Renal cortical epithelial cell (primary cell): ENCODE measurements at regions not wholly inside any gene's neighbourhood (a gene's known extent, or its start where the extent isn't known, plus 50 kb on each side); places are given as distances from the start of the nearest gene placed in this dataset.

Experiments used
- DNase-seq: peaks from one replicate; pipeline ENCODE4 v3.0.0-alpha.2; 2011; ENCODE audit warnings: low read depth

DNA sequence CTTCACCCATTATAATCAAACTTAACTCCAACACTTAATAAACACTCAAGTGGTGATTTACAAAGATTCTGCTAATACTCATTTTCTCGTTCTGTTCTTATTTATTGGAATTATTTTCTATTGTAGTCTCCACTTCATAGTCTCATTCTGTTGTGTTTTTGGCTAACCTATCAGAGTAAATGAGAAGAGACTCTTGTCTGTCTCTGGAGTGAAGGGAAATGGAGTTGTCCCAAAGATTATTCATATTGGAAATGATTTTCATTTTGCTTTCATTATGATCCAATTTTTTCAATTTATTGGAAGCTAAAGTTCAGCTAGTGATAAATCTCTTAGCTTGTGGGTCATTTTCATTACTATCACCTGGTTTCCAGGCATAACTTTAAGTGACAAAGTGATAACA is 454.9 kb upstream of the JAG1 start:
- DNase-seq, result no peak

DNA sequence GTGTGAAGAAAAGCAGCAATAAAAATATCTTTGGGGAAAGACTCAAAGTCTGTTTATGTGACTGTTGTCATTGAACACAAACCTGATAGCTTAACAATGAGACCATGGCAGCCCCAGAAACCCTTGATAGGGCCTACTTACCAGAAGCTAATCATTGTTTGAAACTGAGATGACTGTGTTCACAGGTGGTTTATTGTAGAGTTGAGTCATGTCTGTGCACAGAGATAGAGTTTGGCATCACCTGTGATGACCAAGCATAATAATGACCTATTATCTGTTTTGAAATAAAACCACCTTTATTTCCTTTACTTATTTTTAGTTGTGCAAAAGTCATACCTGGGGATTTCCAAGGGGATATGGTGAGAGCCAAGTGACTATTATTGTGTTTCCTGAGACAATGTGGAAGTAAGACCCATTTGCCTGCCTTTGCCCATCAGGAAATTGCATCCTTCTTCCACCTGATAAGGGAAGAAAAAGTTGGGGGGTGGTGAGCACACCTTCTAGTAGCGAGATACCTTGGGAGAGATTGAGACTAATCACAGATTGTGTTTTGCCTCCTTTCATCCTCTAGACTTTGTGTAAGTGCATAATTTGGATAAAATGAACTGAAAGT is 456.9 kb upstream of the JAG1 start:
- peak; percentile 51 for DNase-seq

DNA sequence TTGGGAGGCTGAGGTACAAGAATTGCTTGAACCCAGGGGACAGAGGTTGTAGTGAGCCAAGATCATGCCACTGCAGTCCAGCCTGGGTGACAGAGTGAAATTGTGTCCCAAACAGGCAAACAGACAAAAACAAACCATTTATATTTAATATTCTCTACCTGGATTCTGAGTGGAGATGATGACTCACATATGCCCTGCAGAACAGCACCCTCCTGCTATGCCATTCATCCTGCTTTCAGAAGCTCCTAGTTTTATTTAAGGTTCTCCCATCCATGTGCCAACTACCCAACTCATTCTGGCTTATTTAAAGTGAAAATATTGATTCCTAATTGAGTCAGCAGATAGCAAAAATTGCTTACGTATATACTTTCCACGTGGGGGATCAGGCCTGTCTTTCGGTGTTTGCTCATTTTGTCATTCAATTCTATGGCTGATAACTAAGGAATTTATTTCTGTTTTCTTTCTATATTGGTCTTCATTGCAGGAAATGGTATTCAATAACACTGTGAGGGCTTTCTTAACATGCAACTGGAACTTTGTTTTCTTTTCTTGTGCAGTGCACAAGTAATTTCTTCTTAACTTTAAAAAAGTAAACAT is 459.1 kb upstream of the JAG1 start:
- DNase-seq, result peak; percentile 29

DNA sequence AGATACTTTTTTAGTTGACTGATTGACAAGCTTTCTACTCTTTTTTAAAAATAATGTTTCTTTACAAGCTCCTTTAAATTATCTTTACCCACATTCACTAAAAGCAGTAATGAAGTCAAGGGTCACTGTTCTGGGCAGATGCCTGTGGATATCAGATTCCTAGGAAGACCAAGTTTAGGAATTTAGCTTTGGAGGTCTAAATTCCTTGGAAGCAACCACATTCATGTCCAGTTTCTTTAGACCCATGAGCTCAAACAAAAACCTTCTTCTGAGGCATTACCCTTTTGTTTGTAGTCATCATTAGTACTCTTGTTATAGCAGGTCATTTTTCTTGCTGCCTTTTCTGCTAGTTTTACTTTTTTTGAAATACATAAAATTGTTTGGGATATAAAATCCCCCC is 462.9 kb upstream of the JAG1 start:
- peak; percentile 71 for DNase-seq

DNA sequence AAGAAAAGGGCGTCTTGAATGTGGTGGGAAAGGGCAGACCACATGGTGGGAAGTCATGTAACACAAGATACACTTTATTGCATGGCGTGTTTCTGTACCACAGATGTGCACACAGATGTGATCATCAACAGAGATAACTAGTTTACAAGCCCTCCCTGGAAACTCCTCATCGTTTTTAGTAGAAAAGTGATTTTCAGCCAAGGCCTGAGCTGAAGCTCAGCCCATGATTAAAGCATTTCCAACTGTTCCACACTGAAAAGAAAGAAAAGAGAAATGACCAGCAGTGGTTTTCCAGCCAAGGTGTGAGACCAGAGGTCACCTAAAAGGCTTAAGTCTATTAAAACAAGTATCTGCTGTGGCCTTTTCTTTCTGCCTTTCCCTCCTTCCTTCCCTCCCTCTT is 463.9 kb upstream of the JAG1 start:
- no peak for DNase-seq

DNA sequence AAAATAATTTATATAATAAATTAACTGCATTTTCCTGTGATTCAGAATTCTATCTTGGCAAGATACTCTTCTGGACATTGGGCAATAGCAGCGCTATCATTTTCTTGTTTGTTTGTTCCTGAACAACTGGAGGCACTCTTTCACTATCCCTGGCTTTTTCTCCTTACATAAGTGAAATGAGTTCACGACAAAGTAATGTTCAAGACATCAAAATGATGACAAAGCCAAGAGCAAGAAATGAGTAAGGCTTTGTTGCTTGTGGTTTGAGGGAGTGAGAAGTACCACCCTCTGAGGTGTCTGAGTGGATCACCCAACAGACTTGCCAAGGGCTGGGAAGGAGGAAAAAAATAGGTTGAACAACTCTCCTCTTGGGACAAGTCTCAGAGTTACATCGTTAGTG is 466.6 kb upstream of the JAG1 start:
- peak; percentile 97 for DNase-seq

DNA sequence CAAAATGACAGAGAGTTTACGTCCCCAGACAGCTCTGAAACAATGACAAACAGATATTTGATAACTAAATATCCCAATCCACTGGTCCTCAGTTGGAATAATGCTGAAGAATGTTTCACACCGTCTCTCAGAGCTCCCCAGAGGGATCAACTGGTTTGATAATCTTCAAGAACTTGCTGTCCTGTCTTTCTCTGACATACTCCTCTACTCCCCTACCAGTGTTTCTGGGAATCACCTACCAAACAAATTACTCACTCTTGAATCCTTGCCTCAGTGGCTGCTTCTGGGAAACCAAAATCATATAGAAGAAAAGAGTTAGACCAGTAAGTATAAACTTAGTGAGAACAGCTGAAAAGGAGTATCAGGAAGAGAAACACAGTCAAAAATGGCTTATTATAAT is 469.7 kb upstream of the JAG1 start:
- DNase-seq, result no peak

DNA sequence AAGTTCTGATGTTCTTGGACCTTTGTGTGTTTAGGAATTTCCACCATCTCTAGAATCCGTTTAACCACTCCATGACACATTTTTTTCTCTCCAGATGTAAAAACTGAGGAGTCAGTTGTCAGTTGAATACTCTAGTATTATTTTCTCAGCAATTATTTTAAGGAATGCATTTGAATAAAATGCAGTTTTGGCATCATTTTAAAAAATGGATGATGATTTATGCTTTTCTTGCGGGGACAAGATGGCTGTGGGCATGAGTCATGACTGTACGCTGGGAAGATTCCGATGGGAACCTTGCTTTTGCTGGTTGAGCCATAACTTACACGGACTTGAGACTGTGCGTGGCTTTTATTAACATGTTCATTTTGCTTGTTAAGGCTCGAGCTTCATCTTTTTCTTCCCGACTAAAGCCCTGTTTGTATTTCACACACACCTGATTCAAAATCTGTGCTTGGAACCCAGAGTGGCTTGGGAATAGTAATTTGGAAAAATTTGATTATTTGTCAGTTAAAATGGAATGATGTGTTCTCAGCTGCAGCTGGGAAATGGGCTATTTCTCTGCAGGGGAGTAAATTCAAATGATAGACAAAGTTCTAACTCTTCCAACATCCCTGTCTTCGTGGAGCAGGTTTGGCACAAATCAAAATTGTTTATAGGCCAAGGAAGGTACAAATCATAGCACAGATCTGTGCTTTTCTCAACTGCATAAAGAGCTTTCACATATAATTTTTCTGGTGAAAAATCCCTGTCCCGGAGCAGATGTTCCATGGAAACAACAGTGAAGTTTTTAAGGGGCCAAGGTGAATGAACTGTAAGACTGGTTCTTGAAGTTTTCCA is 470.5 kb upstream of the JAG1 start:
- no peak for DNase-seq

DNA sequence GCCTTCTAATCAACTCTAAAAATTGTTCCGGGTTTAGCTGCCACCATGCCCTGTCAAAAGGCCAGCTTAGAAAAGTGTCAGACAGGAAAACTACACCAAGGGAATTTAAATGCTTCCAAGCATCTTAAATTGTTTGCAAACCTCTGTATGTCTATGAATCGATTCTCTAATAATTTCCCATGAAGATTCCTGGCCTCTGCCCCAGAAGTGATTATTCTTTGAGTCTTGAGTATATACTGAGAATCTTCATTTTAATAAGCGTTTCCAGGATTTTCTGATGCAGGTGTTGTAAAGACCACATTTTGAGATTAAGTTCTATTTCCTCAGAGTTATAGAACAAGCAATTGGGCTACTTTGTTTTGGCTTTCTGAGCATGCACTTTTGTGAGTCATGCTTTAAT is 471.8 kb upstream of the JAG1 start:
- DNase-seq, result no peak

DNA sequence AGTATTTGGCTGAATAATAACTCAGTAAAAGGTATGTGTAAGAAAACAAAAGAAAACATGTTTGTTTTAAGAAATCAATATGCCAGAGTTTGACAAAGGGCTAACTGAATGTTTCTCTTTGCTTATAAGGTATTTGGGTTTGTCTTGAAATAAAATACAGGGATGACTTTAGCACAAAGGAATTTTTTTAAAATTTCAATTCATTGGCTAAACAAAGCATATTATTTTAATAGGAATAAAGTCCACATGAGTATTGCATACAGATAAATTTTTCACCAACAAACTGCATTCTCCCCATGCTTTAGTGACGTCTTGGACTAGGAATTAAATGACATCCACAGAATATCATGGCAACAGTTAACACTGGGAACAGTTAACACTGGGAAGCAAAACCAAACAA is 480.0 kb upstream of the JAG1 start:
- DNase-seq, result no peak

DNA sequence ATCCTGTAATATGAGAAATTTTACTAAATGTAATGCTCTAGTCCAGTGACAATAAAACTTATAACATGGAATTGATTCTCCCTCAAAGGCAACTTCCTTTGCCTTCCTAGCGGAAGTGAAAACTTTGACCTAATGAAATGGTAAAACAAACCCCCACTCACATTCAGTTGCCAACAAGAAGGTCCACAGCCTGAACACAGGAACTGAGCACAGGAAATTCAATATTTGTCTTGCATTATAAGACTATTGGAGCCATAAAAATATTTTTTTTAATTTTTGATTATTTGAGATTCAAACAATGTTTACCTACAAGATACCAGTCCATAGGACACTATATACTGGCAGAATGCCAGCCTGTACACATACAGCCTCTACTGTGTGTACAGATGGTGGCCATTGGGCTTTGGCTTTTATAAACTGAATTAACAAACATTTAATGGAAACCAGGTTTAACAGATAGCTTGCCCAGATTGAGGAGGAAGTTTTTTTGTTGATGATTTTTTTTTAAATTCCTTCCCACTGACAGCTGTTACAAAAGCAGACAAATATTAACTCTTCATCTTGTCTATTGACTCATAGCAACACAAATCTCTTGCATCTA is 481.5 kb upstream of the JAG1 start:
- no peak for DNase-seq

DNA sequence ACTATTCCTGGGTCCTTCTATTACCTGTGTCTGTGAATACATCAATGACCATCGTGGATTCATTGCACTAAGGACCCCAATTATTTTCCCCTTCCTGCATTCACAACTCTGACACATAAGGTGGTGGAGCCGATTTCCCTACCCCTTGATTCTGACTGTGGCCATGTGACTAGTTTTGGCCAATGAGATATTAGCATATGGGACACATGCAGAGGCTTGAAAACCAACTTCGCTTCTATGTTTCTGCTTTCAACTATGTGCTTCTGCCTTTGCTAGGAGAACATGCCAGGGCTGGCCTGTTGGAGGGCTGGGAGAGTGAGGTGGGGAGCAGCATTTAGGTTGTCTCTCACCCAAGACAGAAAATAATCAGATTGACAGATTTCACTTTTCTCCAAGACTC is 483.1 kb upstream of the JAG1 start:
- DNase-seq, result no peak

DNA sequence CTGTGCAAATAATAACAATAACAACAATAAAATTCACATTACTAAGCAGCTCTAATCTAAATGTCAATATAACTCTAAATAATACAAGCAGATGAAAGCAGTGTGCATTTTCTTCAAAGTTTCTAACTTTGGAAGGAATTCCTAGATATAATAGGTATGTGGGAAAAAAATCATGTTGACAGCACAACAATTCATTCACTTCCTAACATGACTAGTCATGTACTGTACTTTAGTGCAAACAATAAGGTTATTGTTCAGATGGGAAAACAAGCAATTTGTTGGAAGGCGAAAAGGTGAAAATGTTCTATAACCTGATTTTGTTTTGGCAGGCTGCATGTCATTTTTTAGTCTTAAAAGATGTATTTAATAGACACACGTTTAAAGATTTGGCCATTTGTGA is 484.3 kb upstream of the JAG1 start:
- no peak for DNase-seq

DNA sequence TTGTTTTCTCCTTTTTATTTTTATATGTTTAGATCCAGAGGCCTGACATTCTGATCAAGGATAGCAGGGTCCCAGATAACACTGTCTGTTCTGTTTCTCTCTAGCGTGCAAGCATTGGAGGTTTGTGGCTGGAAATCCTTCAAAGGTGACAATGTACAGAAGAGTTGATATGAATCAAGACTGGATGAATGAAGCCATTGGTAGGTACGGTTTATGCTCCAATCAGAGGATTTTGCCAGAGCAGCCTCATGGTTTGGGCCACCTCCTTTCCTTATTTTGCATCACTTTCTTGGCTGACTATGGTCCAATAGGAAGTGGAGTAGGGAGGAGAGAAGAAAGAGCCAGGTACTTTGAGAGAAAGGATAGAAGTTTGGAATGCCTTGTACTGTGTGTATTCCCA is 484.8 kb upstream of the JAG1 start:
- DNase-seq, result no peak

DNA sequence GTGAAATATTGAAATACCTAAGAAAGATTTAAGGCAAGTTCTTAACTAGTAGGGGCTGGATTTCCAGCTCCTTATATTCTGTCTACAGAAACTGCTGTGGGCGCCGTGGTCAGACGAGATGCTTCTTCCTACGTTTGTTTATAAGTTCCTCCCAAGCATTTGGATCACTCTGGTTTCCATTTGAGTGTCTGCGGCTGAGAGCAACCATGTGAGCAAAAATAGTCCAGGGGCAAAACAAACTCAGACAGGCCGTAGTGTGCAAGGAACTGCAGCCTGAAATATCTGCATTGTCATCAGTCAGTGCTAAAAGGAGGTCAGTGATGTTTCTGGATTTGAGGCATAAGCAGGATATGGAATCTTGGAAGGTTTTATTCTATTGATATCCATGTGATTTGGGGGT is 485.9 kb upstream of the JAG1 start:
- DNase-seq, result peak; percentile 64

DNA sequence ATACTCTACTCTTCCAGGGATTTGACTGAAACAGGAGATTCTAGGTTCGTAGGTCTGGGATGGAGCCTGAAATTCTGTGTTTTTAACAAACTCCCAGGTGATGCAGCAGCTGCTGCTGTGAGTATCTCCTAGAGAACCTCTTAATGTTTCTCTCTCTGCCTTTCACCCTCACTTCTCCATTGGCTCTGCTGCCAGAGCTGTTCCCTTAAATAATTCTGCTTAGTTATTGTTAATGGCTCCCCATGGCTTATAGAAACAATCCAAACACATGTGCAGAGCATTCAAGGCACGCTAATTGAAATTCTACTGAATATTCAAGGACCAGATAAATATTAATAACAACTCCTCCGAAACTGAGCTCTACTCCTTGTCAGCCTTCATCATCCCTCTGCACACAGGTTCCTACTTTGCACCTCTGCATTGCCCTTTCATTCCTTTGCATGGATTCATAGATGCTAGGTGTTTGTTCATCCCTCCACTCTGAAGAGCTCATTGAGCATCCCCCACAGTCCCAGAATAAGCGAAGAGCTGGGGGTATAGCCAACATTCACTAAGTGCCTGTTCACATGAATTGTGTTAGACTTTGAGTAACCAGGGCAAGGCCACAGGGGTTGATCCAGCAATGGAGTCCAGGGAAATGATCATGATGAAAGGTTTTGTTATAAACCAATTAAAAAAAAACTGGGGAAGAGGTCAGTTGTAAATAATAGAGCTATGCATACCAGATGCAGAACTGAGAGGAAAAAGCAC is 488.4 kb upstream of the JAG1 start:
- DNase-seq, result no peak

DNA sequence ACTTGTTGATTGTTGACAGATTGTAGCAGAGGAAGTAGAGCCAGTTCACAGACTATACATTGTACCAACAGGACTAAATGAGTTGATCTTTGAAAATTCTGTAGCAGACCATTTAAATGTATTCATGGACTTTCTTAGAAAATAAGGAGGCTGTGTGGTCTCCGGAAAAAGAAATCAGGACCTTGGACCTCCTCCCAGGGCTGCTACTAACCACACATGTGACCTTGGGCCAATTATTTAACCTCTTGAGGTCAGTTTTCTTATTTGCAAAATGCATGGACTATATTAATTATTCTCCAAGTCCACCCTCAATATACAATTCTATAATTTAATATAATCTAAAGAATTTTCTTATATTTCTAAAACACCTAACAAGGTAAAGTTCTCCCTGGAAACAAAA is 492.0 kb upstream of the JAG1 start:
- no peak for DNase-seq

DNA sequence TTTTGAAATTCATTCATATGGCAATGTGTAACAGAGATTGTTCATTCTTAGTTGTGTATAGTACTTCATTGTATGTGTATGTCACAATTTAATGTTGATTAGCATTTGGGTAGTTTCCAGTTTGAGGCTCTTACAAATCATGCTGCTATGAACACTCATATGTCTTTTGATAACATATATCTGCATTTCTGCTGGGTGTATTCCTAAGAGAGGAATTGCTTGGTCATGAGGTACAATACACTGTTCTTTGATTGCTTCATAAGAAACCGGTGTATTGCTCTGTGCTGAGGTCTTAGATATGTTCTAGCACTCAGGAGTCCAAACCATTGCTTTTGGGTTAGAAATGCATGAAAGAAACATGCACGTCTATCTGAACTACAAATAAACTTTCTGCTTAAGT is 492.9 kb upstream of the JAG1 start:
- no peak for DNase-seq

DNA sequence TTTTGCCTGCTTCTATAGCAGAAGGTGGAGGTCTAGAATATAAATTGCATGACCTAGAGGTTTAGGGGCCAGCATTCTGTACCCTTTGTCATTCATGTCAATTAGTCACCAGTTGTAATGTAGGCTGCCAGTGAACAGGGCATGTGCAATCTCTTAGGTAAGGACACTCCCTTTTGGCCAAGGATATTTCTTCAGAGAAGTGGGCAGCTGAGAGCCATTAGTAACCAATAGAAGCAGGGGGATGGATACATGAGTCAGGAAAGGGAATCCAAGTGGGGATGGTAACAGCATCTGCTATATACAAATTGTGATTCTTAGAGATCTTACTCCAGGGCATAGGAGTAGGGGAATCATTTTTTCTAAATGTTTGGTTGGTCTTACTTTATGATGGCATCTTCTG is 494.2 kb upstream of the JAG1 start:
- DNase-seq, result peak; percentile 70

DNA sequence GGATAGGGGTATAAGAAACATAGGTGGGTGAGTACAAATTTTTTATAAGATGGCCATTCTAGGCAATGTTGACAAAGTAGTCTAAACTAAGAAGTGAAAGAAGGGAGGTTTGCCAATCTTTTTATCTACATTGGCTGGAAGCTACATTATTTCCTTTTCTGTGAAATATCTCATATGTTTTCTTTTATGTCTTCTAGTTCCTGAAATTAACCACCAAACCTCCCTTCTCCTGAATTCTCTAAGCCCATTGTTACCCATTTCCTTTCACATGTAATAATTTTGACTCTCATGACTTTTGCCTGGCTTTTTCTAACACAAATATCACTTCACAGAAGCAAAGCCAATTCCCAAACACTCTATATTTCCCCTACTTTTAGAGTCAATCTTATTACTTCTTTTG is 496.2 kb upstream of the JAG1 start:
- DNase-seq, result no peak

DNA sequence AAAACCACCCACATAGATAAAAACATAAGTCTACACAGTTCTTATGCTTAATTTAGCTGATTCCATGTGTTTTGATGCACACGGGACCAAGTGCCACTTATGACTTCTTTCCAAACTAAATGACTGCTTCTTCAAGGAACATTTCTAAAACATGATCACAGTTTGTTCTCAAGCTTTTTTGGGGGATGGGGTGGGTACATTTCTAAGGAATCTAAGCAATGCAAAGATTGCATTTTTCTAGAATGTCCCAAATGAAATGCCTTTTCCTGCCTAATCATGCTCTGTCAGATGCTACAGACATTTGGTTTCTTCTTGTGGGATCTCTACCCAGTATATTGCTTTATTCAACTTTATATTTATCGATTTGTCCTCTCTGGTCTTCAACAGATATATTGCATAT is 496.8 kb upstream of the JAG1 start:
- no peak for DNase-seq

DNA sequence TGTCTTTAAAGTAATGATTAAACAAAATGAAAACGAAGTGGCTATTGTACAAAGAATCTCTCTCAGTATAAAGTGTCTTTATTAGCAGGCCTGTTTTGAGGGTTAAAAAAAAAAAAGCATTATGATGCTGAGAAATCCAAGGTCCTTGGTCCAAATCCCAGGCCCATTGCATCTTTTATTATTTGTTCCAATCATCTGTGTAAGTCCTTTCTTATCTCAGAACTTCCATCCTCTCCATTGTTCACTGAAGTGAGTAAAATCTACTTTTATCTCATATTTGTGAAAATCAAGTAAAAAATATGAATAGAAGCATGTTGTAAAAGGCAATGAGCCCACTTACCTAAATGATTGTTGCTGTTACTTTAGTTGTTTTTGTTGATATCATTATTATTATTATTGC is 499.1 kb upstream of the JAG1 start:
- no peak for DNase-seq
